ENCODE measurements at regions not wholly inside any gene's neighbourhood (a gene's known extent, or its start where the extent isn't known, plus 50 kb on each side); places are given as distances from the start of the nearest gene placed in this dataset.

GRCh38 chr18:44178476-44178875 is 502.2 kb upstream of the SETBP1 start:
- ChIA-PET POLR2A (no interaction called here), RAD21 (ENCODE audit: low non-redundant PET in 1 of 2, low total read pairs in 2 of 2, uncharacterized antibody in 2 of 2, unreplicated experiment in 2 of 2) (no interaction called here), CTCF (no interaction called here)
- Histone ChIP-seq H2AFZ (ENCODE audit: low read depth, low read length, poor library complexity, severe bottlenecking) (no peak overlapping the region), H3K4me1 (ENCODE audit: control insufficient read depth in 1 of 2, insufficient read depth in 2 of 2, low read length in 2 of 2) (no peaks in the 10 kb centered on the region), H3K4me2 (ENCODE audit: low read length) (no peak overlapping the region), H3K79me2 (ENCODE audit: insufficient read depth, low read length) (no peaks in the 10 kb centered on the region), H4K20me1 (ENCODE audit: insufficient read depth) (no peaks in the 10 kb centered on the region), H3K36me3 (ENCODE audit: control insufficient read depth in 1 of 2, insufficient read depth in 2 of 2, low read length in 2 of 2) (no peaks in the 10 kb centered on the region), H3K4me3 (replicated peaks in 1 of 2; ENCODE audit: low read depth in 1 of 2, low read length in 2 of 2) (no peak overlapping the region), H3K9me3 (ENCODE audit: control insufficient read depth in 1 of 2, insufficient read depth in 1 of 2, low read depth in 1 of 2, low read length in 2 of 2) (peaks cover 14 to 18% of the 10 kb centered on the region in 2 experiments; a peak in 3 of 4 replicates), H3K27ac (ENCODE audit: low read depth, low read length) (no peak overlapping the region), H3K9ac (ENCODE audit: low read length) (no peak overlapping the region), H3K9me2 (ENCODE audit: insufficient read depth) (no peaks in the 10 kb centered on the region), H3K27me3 (ENCODE audit: insufficient read depth, low read length) (no peaks in the 10 kb centered on the region)
- intact Hi-C loops (cut with micrococcal nuclease): no loop called here
- TF ChIP-seq MAX (IDR thresholded peaks at IDR 0.05) (no peak), ZNF274 (IDR thresholded peaks at IDR 0.05; ENCODE audit: low read depth, low read length) (no peak), CEBPB (IDR thresholded peaks at IDR 0.05; ENCODE audit: low read depth) (no peak)
- BruUV-seq (replicated peaks): no TSS peak
- ATAC-seq (no peak), DNase-seq (ENCODE audit: low read depth, low spot score) (no peak)

GRCh38 chr18:44179693-44180092 is 501.0 kb upstream of the SETBP1 start:
- Histone ChIP-seq H3K9me3 (ENCODE audit: control insufficient read depth in 1 of 2, insufficient read depth in 1 of 2, low read depth in 1 of 2, low read length in 2 of 2) (peaks cover 18 to 22% of the 10 kb centered on the region in 2 experiments; a peak in 3 of 4 replicates), H3K27me3 (ENCODE audit: insufficient read depth, low read length) (no peaks in the 10 kb centered on the region), H4K20me1 (ENCODE audit: insufficient read depth) (no peaks in the 10 kb centered on the region), H3K9ac (ENCODE audit: low read length) (no peak overlapping the region), H2AFZ (ENCODE audit: low read depth, low read length, poor library complexity, severe bottlenecking) (no peak overlapping the region), H3K4me3 (replicated peaks in 1 of 2; ENCODE audit: low read depth in 1 of 2, low read length in 2 of 2) (no peak overlapping the region), H3K4me1 (ENCODE audit: control insufficient read depth in 1 of 2, insufficient read depth in 2 of 2, low read length in 2 of 2) (no peaks in the 10 kb centered on the region), H3K27ac (ENCODE audit: low read depth, low read length) (no peak overlapping the region), H3K36me3 (ENCODE audit: control insufficient read depth in 1 of 2, insufficient read depth in 2 of 2, low read length in 2 of 2) (no peaks in the 10 kb centered on the region), H3K4me2 (ENCODE audit: low read length) (no peak overlapping the region), H3K9me2 (ENCODE audit: insufficient read depth) (no peaks in the 10 kb centered on the region), H3K79me2 (ENCODE audit: insufficient read depth, low read length) (no peaks in the 10 kb centered on the region)
- TF ChIP-seq REST (IDR thresholded peaks at IDR 0.05; ENCODE audit: low read depth): no peak
- no peak for TF ChIP-seq EZH2phosphoT487 (IDR thresholded peaks at IDR 0.05; ENCODE audit: borderline replicate concordance)
- no peak for TF ChIP-seq ZFX (IDR thresholded peaks at IDR 0.05)
- BruUV-seq (replicated peaks): no TSS peak
- ChIA-PET CTCF (no interaction called here), POLR2A (no interaction called here), RAD21 (ENCODE audit: low non-redundant PET in 1 of 2, low total read pairs in 2 of 2, uncharacterized antibody in 2 of 2, unreplicated experiment in 2 of 2) (no interaction called here)
- no peak for DNase-seq (ENCODE audit: low read depth, low spot score)
- intact Hi-C loops (cut with micrococcal nuclease): no loop called here
- ATAC-seq: no peak

Measured in HCT116 (cell line).